Endothelial cell of umbilical vein (primary cell): ENCODE measurements at regions not wholly inside any gene's neighbourhood (a gene's known extent, or its start where the extent isn't known, plus 50 kb on each side); places are given as distances from the start of the nearest gene placed in this dataset.
A peak's percentile ranks its signal among the peaks of the same experiment; 100 is the strongest.

Experiments
- BruUV-seq: library from RNA; stranded (reverse); fragments of 400-500 nt; replicated peaks from 2 replicates; lab custom pipeline; 2021; lab: Mats Ljungman, UMichigan
- CTCF ChIA-PET: fragments of 300-600, 350-600 bp; sonication (Branson Sonifier 250); formaldehyde crosslinking; loops from one replicate; lab custom pipeline; 2021; ENCODE audit warnings: antibody characterized with exemption, inconsistent platforms; lab: Charles Lee
- POLR2A ChIA-PET: fragments of 300-600, 350-600 bp; sonication (Branson Sonifier 250); formaldehyde crosslinking; loops from one replicate; lab custom pipeline; 2021; ENCODE audit warnings: antibody characterized with exemption, inconsistent platforms; lab: Charles Lee
- DNase-seq: peaks from one replicate; pipeline ENCODE4 v3.0.0-alpha.2; 2011; ENCODE audit warnings: low read depth, low spot score
- FAIRE-seq: peaks from 2 replicates; lab custom pipeline; 2011; peaks lifted over from hg19 to GRCh38; lab: Jason Lieb, UNC
- H2AFZ ChIP-seq: 2 replicates; pipeline ENCODE4 v1.6.0; 2012; ENCODE audit warnings: low read depth, low read length, control low read depth, inconsistent platforms
- H3K27ac ChIP-seq: 2 replicates; pipeline ENCODE4 v1.5.1; 2011; ENCODE audit warnings: low read depth, mild to moderate bottlenecking, control low read depth, low read length, moderate library complexity; ENCODE audit not compliant: insufficient read depth
- H3K27me3 ChIP-seq, 2 experiments: 2 replicates each; pipeline versions ENCODE4 v1.6.0 to v1.6.1; 2011; ENCODE audit warnings: low read length in 2 of 2, mixed read lengths in 1 of 2; ENCODE audit not compliant: control insufficient read depth in 2 of 2, insufficient read depth in 2 of 2
- H3K36me3 ChIP-seq, 2 experiments: 2 replicates in 1 of 2; 3 replicates in 1 of 2; pipeline ENCODE4 v1.5.1; 2011; ENCODE audit warnings: low read length in 2 of 2, mild to moderate bottlenecking in 1 of 2, moderate library complexity in 1 of 2; ENCODE audit not compliant: control insufficient read depth in 2 of 2, insufficient read depth in 2 of 2; ENCODE audit errors: extremely low read depth in 1 of 2
- H3K4me1 ChIP-seq: 3 replicates; pipeline ENCODE4 v1.5.1; 2011; ENCODE audit warnings: mild to moderate bottlenecking, low read length; ENCODE audit not compliant: control insufficient read depth, insufficient read depth; ENCODE audit errors: extremely low read depth
- H3K4me2 ChIP-seq: 2 replicates; pipeline ENCODE4 v1.6.1; 2011; ENCODE audit warnings: low read length, control low read depth, mixed read lengths; ENCODE audit not compliant: insufficient read depth
- H3K4me3 ChIP-seq, 3 experiments: fragments of 200-600 bp in 1 of 3; sonication (generic), shearing (Covaris generic) in 1 of 3; replicated peaks in 1 of 3; 2 replicates each; pipeline ENCODE4 v1.5.1; 2011 to 2016; ENCODE audit warnings: control low read depth in 3 of 3, low read length in 3 of 3, mild to moderate bottlenecking in 2 of 3, inconsistent platforms in 1 of 3, low read depth in 1 of 3, moderate library complexity in 1 of 3; ENCODE audit not compliant: insufficient read depth in 1 of 3
- H3K79me2 ChIP-seq: 2 replicates; pipeline ENCODE4 v1.6.0; 2012; ENCODE audit warnings: low read length, inconsistent platforms; ENCODE audit not compliant: control insufficient read depth, insufficient read depth
- H3K9ac ChIP-seq: replicated peaks from 2 replicates; pipeline ENCODE3; 2011; ENCODE audit warnings: low read length, control low read depth; ENCODE audit not compliant: insufficient read depth; ENCODE audit errors: extremely low read depth
- H3K9me1 ChIP-seq: replicated peaks from 3 replicates; pipeline ENCODE4 v1.6.0; 2011; ENCODE audit warnings: mild to moderate bottlenecking, low read length; ENCODE audit not compliant: control insufficient read depth, insufficient read depth; ENCODE audit errors: extremely low read depth
- H3K9me3 ChIP-seq: replicated peaks from 2 replicates; pipeline ENCODE4 v1.5.1; 2012; ENCODE audit warnings: low read length, inconsistent platforms; ENCODE audit not compliant: control insufficient read depth, insufficient read depth
- H4K20me1 ChIP-seq: replicated peaks from 2 replicates; pipeline ENCODE3; 2011; ENCODE audit warnings: mild to moderate bottlenecking, low read length; ENCODE audit not compliant: control insufficient read depth, insufficient read depth; ENCODE audit errors: extremely low read depth
- EZH2 ChIP-seq: IDR thresholded peaks from 2 replicates; pipeline ENCODE4 v1.6.1; 2012; ENCODE audit warnings: borderline replicate concordance, low read depth, mild to moderate bottlenecking, moderate library complexity, low read length, inconsistent platforms; ENCODE audit not compliant: severe bottlenecking
- FOS ChIP-seq: IDR thresholded peaks from 2 replicates; pipeline ENCODE4 v1.6.1; 2011; ENCODE audit warnings: mild to moderate bottlenecking, low read length, moderate library complexity, borderline replicate concordance; ENCODE audit not compliant: insufficient read depth
- GATA2 ChIP-seq: IDR thresholded peaks from 2 replicates; pipeline ENCODE4 v1.7.0; 2011; ENCODE audit warnings: low read depth, mild to moderate bottlenecking, moderate library complexity, mixed read lengths, low read length; ENCODE audit not compliant: insufficient read length, insufficient read depth
- JUN ChIP-seq: IDR thresholded peaks from 2 replicates; pipeline ENCODE4 v1.6.1; 2011; ENCODE audit warnings: borderline replicate concordance, low read depth; ENCODE audit not compliant: insufficient read length, insufficient read depth
- MYC ChIP-seq: IDR thresholded peaks from one replicate; pipeline ENCODE4 v1.6.1; 2011; ENCODE audit warnings: mild to moderate bottlenecking, low read depth, low read length
- POLR2A ChIP-seq: IDR thresholded peaks from 2 replicates; pipeline ENCODE4 v1.6.1; 2012; ENCODE audit warnings: low read depth, mild to moderate bottlenecking, control low read depth, low read length
- POLR2AphosphoS5 ChIP-seq: IDR thresholded peaks from 2 replicates; pipeline ENCODE4 v1.6.1; 2012; ENCODE audit warnings: low read depth, mild to moderate bottlenecking, control low read depth, low read length, moderate library complexity; ENCODE audit not compliant: insufficient read depth
- dilution Hi-C: fragments of 300-500 bp; cut with MboI; formaldehyde crosslinking; loops from one replicate; pipeline ENCODE4 v1.15.0; 2019; ENCODE audit warnings: low sequenced_read_pairs; ENCODE audit not compliant: extremely low pct_ligation_motif_present
- intact Hi-C: fragments of 100-400 bp; cut with micrococcal nuclease; formaldehyde crosslinking; loops from one replicate; pipeline ENCODE4 v1.10.0; 2022
- TF ChIP-seq, protein P1 (sequence below), 2 donors: IDR thresholded peaks; 1 replicate in 1 of 2; 2 replicates in 1 of 2; pipeline ENCODE4 v1.5.1; 2011; ENCODE audit warnings: low read length in 2 of 2, mild to moderate bottlenecking in 2 of 2, moderate library complexity in 2 of 2, control low read depth in 1 of 2, inconsistent platforms in 1 of 2, low read depth in 1 of 2; ENCODE audit not compliant: insufficient read depth in 1 of 2; ENCODE audit errors: extremely low read depth in 1 of 2
- TF ChIP-seq, protein P2 (sequence below): IDR thresholded peaks from 2 replicates; pipeline ENCODE4 v1.6.1; 2011; ENCODE audit not compliant: insufficient read depth, insufficient read length

DNA sequence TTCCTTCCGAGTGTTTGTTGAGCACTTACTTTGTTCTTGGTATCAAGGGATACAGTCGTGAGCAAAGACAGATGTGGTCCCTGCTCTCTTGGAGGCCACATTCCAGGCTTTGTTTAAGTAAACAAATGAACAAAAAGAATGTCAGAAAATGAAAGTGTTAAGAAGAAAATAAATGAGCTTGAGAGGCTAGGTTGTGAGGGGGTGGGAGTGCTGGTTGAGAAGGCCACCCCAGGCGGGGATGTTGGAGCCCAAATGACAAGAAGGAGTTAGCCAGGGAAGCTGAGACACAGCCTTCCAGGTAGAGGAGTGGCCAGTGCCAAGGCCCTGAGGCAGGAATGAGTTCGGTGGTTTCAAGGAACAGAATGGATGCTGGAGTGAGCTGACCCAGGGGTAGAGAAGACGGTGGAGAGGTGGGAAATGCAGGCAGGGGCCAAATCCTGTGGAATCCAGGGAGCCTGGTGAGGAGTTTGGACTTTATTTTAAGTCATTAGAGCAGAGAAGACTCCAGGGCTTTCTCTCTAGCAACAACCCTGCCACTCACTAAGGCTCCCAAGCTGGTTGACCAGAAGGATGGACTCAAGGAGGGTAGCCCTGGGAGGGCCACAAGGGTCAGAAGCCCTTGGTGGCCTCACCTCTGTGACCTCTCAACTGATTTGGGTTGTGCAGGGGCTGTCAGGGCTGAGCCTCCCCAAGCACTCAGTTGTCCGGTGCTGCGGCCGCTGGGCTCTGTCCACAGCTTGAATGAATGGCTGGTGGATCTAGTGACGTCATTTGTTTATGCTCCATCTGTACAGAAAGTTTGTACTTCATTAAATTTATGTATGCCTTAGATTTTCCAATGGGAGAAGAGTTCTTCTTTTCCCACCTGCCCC is 66.0 kb upstream of the STX16 start:
- H3K36me3 ChIP-seq: no peaks in the 10 kb centered on the region
- H3K4me2 ChIP-seq: no peak overlapping the region
- H3K27me3 ChIP-seq: peaks cover 0 to 2% of the 10 kb centered on the region in 2 experiments
- no peaks in the 10 kb centered on the region for H3K4me1 ChIP-seq
- dilution Hi-C loops: no loop called here
- H3K9me1 ChIP-seq: no peaks in the 10 kb centered on the region
- H4K20me1 ChIP-seq: no peaks in the 10 kb centered on the region
- no peak overlapping the region for H3K9ac ChIP-seq
- no peak overlapping the region for H2AFZ ChIP-seq
- TF ChIP-seq, protein P1, sequence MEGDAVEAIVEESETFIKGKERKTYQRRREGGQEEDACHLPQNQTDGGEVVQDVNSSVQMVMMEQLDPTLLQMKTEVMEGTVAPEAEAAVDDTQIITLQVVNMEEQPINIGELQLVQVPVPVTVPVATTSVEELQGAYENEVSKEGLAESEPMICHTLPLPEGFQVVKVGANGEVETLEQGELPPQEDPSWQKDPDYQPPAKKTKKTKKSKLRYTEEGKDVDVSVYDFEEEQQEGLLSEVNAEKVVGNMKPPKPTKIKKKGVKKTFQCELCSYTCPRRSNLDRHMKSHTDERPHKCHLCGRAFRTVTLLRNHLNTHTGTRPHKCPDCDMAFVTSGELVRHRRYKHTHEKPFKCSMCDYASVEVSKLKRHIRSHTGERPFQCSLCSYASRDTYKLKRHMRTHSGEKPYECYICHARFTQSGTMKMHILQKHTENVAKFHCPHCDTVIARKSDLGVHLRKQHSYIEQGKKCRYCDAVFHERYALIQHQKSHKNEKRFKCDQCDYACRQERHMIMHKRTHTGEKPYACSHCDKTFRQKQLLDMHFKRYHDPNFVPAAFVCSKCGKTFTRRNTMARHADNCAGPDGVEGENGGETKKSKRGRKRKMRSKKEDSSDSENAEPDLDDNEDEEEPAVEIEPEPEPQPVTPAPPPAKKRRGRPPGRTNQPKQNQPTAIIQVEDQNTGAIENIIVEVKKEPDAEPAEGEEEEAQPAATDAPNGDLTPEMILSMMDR (IDR thresholded peaks at IDR 0.05; ENCODE audit: extremely low read depth in 1 of 2, insufficient read depth in 1 of 2, low read depth in 1 of 2, low read length in 2 of 2): no peak
- TF ChIP-seq MYC (no peak), POLR2AphosphoS5 (no peak), FOS (no peak), EZH2 (no peak), JUN (no peak), POLR2A (no peak), GATA2 (no peak)
- TF ChIP-seq, protein P2, sequence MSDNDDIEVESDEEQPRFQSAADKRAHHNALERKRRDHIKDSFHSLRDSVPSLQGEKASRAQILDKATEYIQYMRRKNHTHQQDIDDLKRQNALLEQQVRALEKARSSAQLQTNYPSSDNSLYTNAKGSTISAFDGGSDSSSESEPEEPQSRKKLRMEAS: no peak
- ChIA-PET POLR2A (no interaction called here), CTCF (no interaction called here)
- H3K27ac ChIP-seq: no peak overlapping the region
- H3K4me3 ChIP-seq: no peak overlapping the region
- FAIRE-seq (no peak), DNase-seq (peak; percentile 11)
- intact Hi-C loops: no loop called here
- H3K79me2 ChIP-seq: no peaks in the 10 kb centered on the region
- H3K9me3 ChIP-seq: no peaks in the 10 kb centered on the region
- no TSS peak for BruUV-seq
